Loucy (cell line): ENCODE measurements at regions not wholly inside any gene's neighbourhood (a gene's known extent, or its start where the extent isn't known, plus 50 kb on each side); places are given as distances from the start of the nearest gene placed in this dataset.

Experiments used
- H2AFZ ChIP-seq: fragments of 200-600 bp; sonication (generic); 2 replicates; pipeline ENCODE4 v1.6.0; 2016; ENCODE audit warnings: antibody characterized with exemption, mild to moderate bottlenecking, low read length, moderate library complexity
- H3F3A ChIP-seq: fragments of 200-600 bp; 2 replicates; pipeline ENCODE4 v1.6.0; 2016; ENCODE audit warnings: antibody characterized with exemption, low read depth, mild to moderate bottlenecking
- H3K27me3 ChIP-seq: fragments of 200-600 bp; sonication (generic); 2 replicates; pipeline ENCODE4 v1.6.1; 2014; ENCODE audit warnings: low read length, mild to moderate bottlenecking; ENCODE audit not compliant: insufficient read depth, poor library complexity, severe bottlenecking
- H3K36me3 ChIP-seq: fragments of 200-600 bp; sonication (generic); 2 replicates; pipeline ENCODE4 v1.6.1; 2016; ENCODE audit warnings: low read length; ENCODE audit not compliant: insufficient read depth
- H3K4me1 ChIP-seq: fragments of 200-600 bp; sonication (generic); 2 replicates; pipeline ENCODE4 v1.5.1; 2014; ENCODE audit warnings: low read length, mild to moderate bottlenecking; ENCODE audit not compliant: insufficient read depth, poor library complexity, severe bottlenecking
- H3K4me2 ChIP-seq: fragments of 200-600 bp; sonication (generic); 2 replicates; pipeline ENCODE4 v1.6.0; 2014; ENCODE audit warnings: antibody characterized with exemption, low read length, low read depth, mild to moderate bottlenecking; ENCODE audit not compliant: poor library complexity, severe bottlenecking
- H3K4me3 ChIP-seq: fragments of 200-600 bp; sonication (generic); 2 replicates; pipeline ENCODE4 v1.5.1; 2014; ENCODE audit warnings: low read length, mild to moderate bottlenecking, mixed read lengths; ENCODE audit not compliant: poor library complexity, severe bottlenecking
- H3K79me2 ChIP-seq: fragments of 200-600 bp; sonication (generic); 2 replicates; pipeline ENCODE4 v1.6.1; 2014; ENCODE audit warnings: low read length; ENCODE audit not compliant: insufficient read depth
- H3K9ac ChIP-seq: fragments of 200-600 bp; sonication (generic); 2 replicates; pipeline ENCODE4 v1.6.0; 2014; ENCODE audit warnings: mild to moderate bottlenecking, low read depth, low read length, moderate library complexity; ENCODE audit not compliant: poor library complexity, severe bottlenecking
- H3K9me2 ChIP-seq: fragments of 200-600 bp; sonication (generic); replicated peaks from 2 replicates; pipeline ENCODE4 v1.6.1; 2016; ENCODE audit warnings: low read depth, low read length, mixed read lengths
- H3K9me3 ChIP-seq: fragments of 200-600 bp; sonication (generic); 2 replicates; pipeline ENCODE4 v1.6.1; 2014; ENCODE audit warnings: mild to moderate bottlenecking, antibody characterized with exemption, low read length, low read depth; ENCODE audit not compliant: insufficient read depth
- H4K20me1 ChIP-seq: fragments of 200-600 bp; sonication (generic); 2 replicates; pipeline ENCODE4 v1.6.0; 2014; ENCODE audit warnings: antibody characterized with exemption, low read length, mild to moderate bottlenecking; ENCODE audit not compliant: insufficient read depth, poor library complexity, severe bottlenecking
- EZH2phosphoT487 ChIP-seq: fragments of 200-600 bp; IDR thresholded peaks from 2 replicates; pipeline ENCODE4 v1.6.1; 2018; ENCODE audit warnings: antibody characterized with exemption, mild to moderate bottlenecking, moderate library complexity, borderline replicate concordance
- TF ChIP-seq, protein P1 (sequence below): fragments of 200-600 bp; sonication (generic); conservative IDR thresholded peaks from 2 replicates; pipeline ENCODE4 v1.5.1; 2014; ENCODE audit warnings: mild to moderate bottlenecking, antibody characterized with exemption, low read length

DNA sequence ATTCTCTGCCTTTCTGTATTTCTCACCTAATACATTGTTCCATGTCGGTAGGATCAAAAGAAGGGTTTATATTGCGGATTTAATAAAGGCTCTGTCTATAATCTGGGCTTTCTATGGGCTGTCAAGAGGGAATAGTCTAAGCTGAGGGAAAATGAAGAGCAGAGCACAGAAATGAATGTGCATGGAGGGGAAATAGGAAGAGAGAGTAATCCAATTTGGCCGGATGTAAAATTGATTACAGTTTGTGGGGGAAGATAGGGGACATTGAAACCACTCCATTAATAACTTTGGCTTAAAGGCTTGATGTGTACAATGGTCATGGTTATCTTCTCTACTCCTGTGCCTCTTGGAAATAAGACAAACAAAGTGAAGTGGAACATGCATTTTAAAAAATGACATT is 334.2 kb upstream of the CDH8 start:
- H3K4me1 ChIP-seq: no peaks in the 10 kb centered on the region
- H3K9me2 ChIP-seq: no peaks in the 10 kb centered on the region
- no peak overlapping the region for H2AFZ ChIP-seq
- no peaks in the 10 kb centered on the region for H3F3A ChIP-seq
- H3K27me3 ChIP-seq: no peaks in the 10 kb centered on the region
- TF ChIP-seq EZH2phosphoT487: no peak
- TF ChIP-seq, protein P1, sequence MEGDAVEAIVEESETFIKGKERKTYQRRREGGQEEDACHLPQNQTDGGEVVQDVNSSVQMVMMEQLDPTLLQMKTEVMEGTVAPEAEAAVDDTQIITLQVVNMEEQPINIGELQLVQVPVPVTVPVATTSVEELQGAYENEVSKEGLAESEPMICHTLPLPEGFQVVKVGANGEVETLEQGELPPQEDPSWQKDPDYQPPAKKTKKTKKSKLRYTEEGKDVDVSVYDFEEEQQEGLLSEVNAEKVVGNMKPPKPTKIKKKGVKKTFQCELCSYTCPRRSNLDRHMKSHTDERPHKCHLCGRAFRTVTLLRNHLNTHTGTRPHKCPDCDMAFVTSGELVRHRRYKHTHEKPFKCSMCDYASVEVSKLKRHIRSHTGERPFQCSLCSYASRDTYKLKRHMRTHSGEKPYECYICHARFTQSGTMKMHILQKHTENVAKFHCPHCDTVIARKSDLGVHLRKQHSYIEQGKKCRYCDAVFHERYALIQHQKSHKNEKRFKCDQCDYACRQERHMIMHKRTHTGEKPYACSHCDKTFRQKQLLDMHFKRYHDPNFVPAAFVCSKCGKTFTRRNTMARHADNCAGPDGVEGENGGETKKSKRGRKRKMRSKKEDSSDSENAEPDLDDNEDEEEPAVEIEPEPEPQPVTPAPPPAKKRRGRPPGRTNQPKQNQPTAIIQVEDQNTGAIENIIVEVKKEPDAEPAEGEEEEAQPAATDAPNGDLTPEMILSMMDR: no peak
- H3K4me3 ChIP-seq: no peak overlapping the region
- H4K20me1 ChIP-seq: no peaks in the 10 kb centered on the region
- no peak overlapping the region for H3K4me2 ChIP-seq
- H3K79me2 ChIP-seq: no peaks in the 10 kb centered on the region
- H3K9me3 ChIP-seq: no peaks in the 10 kb centered on the region
- no peaks in the 10 kb centered on the region for H3K36me3 ChIP-seq
- H3K9ac ChIP-seq: no peak overlapping the region

DNA sequence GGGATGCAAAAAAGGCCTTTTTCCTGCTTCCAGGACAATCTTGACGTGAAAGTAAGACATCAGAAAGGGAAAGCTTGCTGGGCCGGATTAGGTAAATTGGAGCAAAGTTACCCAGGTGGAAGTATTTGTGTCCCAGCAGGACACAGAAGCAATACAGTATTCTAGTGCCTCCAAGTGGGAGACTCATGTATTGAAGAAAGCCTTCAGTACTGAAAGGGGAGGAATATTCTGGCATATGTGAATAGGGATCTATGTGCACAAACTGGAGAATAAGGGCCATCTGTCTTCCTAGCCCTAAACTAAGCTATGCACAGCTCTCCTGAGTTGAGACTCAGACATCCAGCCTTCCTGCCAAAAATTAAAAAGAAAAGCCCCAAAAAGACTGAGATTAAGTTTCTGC is 327.3 kb upstream of the CDH8 start:
- H3K4me1 ChIP-seq: no peaks in the 10 kb centered on the region
- H3K27me3 ChIP-seq: no peaks in the 10 kb centered on the region
- H3K9ac ChIP-seq: no peak overlapping the region
- H3K36me3 ChIP-seq: no peaks in the 10 kb centered on the region
- no peaks in the 10 kb centered on the region for H3F3A ChIP-seq
- no peak overlapping the region for H3K4me2 ChIP-seq
- no peaks in the 10 kb centered on the region for H3K79me2 ChIP-seq
- no peaks in the 10 kb centered on the region for H3K9me2 ChIP-seq
- TF ChIP-seq EZH2phosphoT487: no peak
- TF ChIP-seq, protein P1: no peak
- no peak overlapping the region for H3K4me3 ChIP-seq
- no peaks in the 10 kb centered on the region for H4K20me1 ChIP-seq
- H2AFZ ChIP-seq: no peak overlapping the region
- H3K9me3 ChIP-seq: no peaks in the 10 kb centered on the region

DNA sequence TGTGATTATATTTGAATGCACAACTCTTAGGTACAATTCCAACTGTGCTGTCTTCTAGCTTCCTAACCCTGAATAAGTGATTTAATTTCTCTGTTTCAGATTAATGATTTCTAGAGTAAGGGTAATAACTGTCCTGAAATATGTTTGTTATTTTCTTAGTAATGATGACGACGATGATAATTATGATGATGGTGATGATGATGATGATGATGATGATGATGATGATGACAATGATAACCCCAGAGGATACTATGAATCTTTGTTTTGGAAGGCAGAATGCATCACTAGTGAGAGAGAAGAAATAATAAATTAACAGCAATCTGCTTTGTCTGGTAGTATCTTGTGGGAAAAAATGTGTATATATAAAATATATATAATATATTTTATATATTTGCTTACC is 317.1 kb upstream of the CDH8 start:
- H3K9me2 ChIP-seq: no peaks in the 10 kb centered on the region
- no peaks in the 10 kb centered on the region for H3K9me3 ChIP-seq
- no peak overlapping the region for H3K4me3 ChIP-seq
- H3K9ac ChIP-seq: no peak overlapping the region
- H3F3A ChIP-seq: no peaks in the 10 kb centered on the region
- H3K79me2 ChIP-seq: no peaks in the 10 kb centered on the region
- H3K27me3 ChIP-seq: no peaks in the 10 kb centered on the region
- H3K36me3 ChIP-seq: no peaks in the 10 kb centered on the region
- no peak overlapping the region for H3K4me2 ChIP-seq
- no peaks in the 10 kb centered on the region for H4K20me1 ChIP-seq
- no peak overlapping the region for H2AFZ ChIP-seq
- TF ChIP-seq EZH2phosphoT487: no peak
- TF ChIP-seq, protein P1: no peak
- no peaks in the 10 kb centered on the region for H3K4me1 ChIP-seq
